Loucy (cell line): ENCODE measurements at regions not wholly inside any gene's neighbourhood (a gene's known extent, or its start where the extent isn't known, plus 50 kb on each side); places are given as distances from the start of the nearest gene placed in this dataset.

Experiments used
- EZH2phosphoT487 ChIP-seq: fragments of 200-600 bp; IDR thresholded peaks from 2 replicates; pipeline ENCODE4 v1.6.1; 2018; ENCODE audit warnings: antibody characterized with exemption, mild to moderate bottlenecking, moderate library complexity, borderline replicate concordance
- TF ChIP-seq, protein P1 (sequence below): fragments of 200-600 bp; sonication (generic); conservative IDR thresholded peaks from 2 replicates; pipeline ENCODE4 v1.5.1; 2014; ENCODE audit warnings: mild to moderate bottlenecking, antibody characterized with exemption, low read length

DNA sequence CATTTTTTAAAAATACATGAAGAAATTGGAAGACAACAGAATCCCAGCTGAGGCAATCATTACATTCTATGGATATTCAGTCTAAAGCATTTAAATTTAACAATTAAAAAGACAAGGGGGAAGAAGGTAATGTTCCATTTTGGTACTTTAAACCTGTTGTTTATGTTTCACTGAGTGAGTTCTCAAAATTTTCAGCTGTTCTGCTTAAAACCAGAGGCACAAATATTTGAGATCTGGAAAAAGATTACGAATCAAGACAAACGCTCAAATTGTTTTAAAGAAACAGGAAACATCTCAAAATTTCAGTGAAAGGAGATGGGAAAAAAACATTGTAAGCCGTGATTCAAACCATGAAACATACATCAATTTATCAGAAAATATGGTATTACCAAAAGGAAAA is 656.2 kb upstream of the CHAC2 start:
- TF ChIP-seq, protein P1, sequence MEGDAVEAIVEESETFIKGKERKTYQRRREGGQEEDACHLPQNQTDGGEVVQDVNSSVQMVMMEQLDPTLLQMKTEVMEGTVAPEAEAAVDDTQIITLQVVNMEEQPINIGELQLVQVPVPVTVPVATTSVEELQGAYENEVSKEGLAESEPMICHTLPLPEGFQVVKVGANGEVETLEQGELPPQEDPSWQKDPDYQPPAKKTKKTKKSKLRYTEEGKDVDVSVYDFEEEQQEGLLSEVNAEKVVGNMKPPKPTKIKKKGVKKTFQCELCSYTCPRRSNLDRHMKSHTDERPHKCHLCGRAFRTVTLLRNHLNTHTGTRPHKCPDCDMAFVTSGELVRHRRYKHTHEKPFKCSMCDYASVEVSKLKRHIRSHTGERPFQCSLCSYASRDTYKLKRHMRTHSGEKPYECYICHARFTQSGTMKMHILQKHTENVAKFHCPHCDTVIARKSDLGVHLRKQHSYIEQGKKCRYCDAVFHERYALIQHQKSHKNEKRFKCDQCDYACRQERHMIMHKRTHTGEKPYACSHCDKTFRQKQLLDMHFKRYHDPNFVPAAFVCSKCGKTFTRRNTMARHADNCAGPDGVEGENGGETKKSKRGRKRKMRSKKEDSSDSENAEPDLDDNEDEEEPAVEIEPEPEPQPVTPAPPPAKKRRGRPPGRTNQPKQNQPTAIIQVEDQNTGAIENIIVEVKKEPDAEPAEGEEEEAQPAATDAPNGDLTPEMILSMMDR: no peak
- no peak for TF ChIP-seq EZH2phosphoT487
